H1 (cell line): ENCODE measurements at regions not wholly inside any gene's neighbourhood (a gene's known extent, or its start where the extent isn't known, plus 50 kb on each side); places are given as distances from the start of the nearest gene placed in this dataset.

Source experiments
- KDM1A ChIP-seq: fragments of 200-600, 300-600 bp; sonication (generic); IDR thresholded peaks from 2 replicates; pipeline ENCODE4 v1.7.1; 2016; ENCODE audit warnings: mild to moderate bottlenecking, low read length, borderline replicate concordance
- MAX ChIP-seq: IDR thresholded peaks from 2 replicates; pipeline ENCODE4 v1.6.1; 2012; ENCODE audit warnings: inconsistent platforms

GRCh38 chr2:189254268-189254883 is 74.8 kb upstream of the COL5A2 start (continued):
- TF ChIP-seq MAX (no peak), KDM1A (no peak)
